IMR-90 (cell line): ENCODE measurements at regions not wholly inside any gene's neighbourhood (a gene's known extent, or its start where the extent isn't known, plus 50 kb on each side); places are given as distances from the start of the nearest gene placed in this dataset.

Source experiments
- ATAC-seq: fragments of 200-7000 bp; cut with Tn5 transposase; 2 replicates; pipeline ENCODE4 v1.9.1; 2020; ENCODE audit warnings: low read depth, mild to moderate bottlenecking, moderate library complexity
- BruUV-seq: library from RNA; stranded (reverse); fragments of 400-500 nt; replicated peaks from 2 replicates; lab custom pipeline; 2021; lab: Mats Ljungman, UMichigan
- CTCF ChIA-PET: fragments of 300-600 bp; formaldehyde crosslinking; extraction: SDS; loops from one replicate; lab custom pipeline; 2021; ENCODE audit warnings: antibody characterized with exemption; lab: Yijun Ruan, JAX
- POLR2A ChIA-PET: fragments of 300-600 bp; sonication (Branson Sonifier 250); formaldehyde crosslinking; loops from one replicate; lab custom pipeline; 2022; ENCODE audit warnings: antibody characterized with exemption; ENCODE audit not compliant: unreplicated experiment; lab: Charles Lee
- DNase-seq: peaks from one replicate; pipeline ENCODE4 v3.0.0; 2013
- H2AFZ ChIP-seq: replicated peaks from 2 replicates; pipeline ENCODE3; 2013; ENCODE audit warnings: low read length, mild to moderate bottlenecking; ENCODE audit not compliant: poor library complexity
- H2AK5ac ChIP-seq: 2 replicates; pipeline ENCODE4 v1.6.1; 2013; ENCODE audit warnings: low read depth, low read length, inconsistent platforms
- H2AK9ac ChIP-seq: replicated peaks from 2 replicates; pipeline ENCODE3; 2013; ENCODE audit warnings: mild to moderate bottlenecking, low read depth, low read length, moderate library complexity; ENCODE audit not compliant: poor library complexity
- H2BK120ac ChIP-seq: 2 replicates; pipeline ENCODE4 v1.6.1; 2013; ENCODE audit warnings: low read depth, low read length, inconsistent platforms
- H2BK15ac ChIP-seq: 3 replicates; pipeline ENCODE4 v1.6.1; 2013; ENCODE audit warnings: low read depth, low read length, inconsistent platforms
- H2BK20ac ChIP-seq: 2 replicates; pipeline ENCODE4 v1.6.1; 2013; ENCODE audit warnings: low read depth, mild to moderate bottlenecking, inconsistent platforms, low read length, moderate library complexity
- H2BK5ac ChIP-seq: 2 replicates; pipeline ENCODE4 v1.6.1; 2013; ENCODE audit warnings: mild to moderate bottlenecking, low read depth, low read length, inconsistent platforms; ENCODE audit not compliant: poor library complexity, severe bottlenecking
- H3K14ac ChIP-seq: replicated peaks from 2 replicates; pipeline ENCODE4 v1.6.1; 2013; ENCODE audit warnings: low read depth, low read length, inconsistent platforms
- H3K18ac ChIP-seq: 2 replicates; pipeline ENCODE4 v1.6.1; 2013; ENCODE audit warnings: low read depth, low read length, control low read depth
- H3K23ac ChIP-seq: 2 replicates; pipeline ENCODE4 v1.6.1; 2013; ENCODE audit warnings: low read depth, low read length, inconsistent platforms
- H3K27ac ChIP-seq: 2 replicates; pipeline ENCODE4 v1.5.1; 2013; ENCODE audit warnings: mild to moderate bottlenecking, control low read depth, low read length; ENCODE audit not compliant: insufficient read depth
- H3K27me3 ChIP-seq: 2 replicates; pipeline ENCODE4 v1.6.1; 2013; ENCODE audit warnings: low read length; ENCODE audit not compliant: control insufficient read depth, insufficient read depth
- H3K36me3 ChIP-seq: 2 replicates; pipeline ENCODE4 v1.6.1; 2013; ENCODE audit warnings: low read length, mixed read lengths; ENCODE audit not compliant: control insufficient read depth, insufficient read depth
- H3K4ac ChIP-seq: 2 replicates; pipeline ENCODE4 v1.6.1; 2013; ENCODE audit warnings: low read depth, low read length, inconsistent platforms
- H3K4me1 ChIP-seq: 2 replicates; pipeline ENCODE4 v1.6.1; 2013; ENCODE audit warnings: low read length, mixed read lengths; ENCODE audit not compliant: control insufficient read depth, insufficient read depth
- H3K4me2 ChIP-seq: 2 replicates; pipeline ENCODE4 v1.6.1; 2013; ENCODE audit warnings: low read depth, mild to moderate bottlenecking, control low read depth, low read length, moderate library complexity
- H3K4me3 ChIP-seq: 2 replicates; pipeline ENCODE4 v1.5.1; 2013; ENCODE audit warnings: low read depth, mild to moderate bottlenecking, control low read depth, low read length, moderate library complexity; ENCODE audit not compliant: insufficient read depth
- H3K56ac ChIP-seq: 2 replicates; pipeline ENCODE4 v1.6.1; 2013; ENCODE audit warnings: low read length, inconsistent platforms; ENCODE audit not compliant: insufficient read depth; ENCODE audit errors: extremely low read depth
- H3K79me1 ChIP-seq, 2 experiments: 2 replicates each; pipeline ENCODE4 v1.6.1; 2013; ENCODE audit warnings: low read length in 2 of 2, inconsistent platforms in 1 of 2, low read depth in 1 of 2
- H3K9ac ChIP-seq: 2 replicates; pipeline ENCODE4 v1.6.1; 2013; ENCODE audit warnings: low read depth, low read length, control low read depth
- H3K9me1 ChIP-seq: 2 replicates; pipeline ENCODE4 v1.6.1; 2013; ENCODE audit warnings: low read length, inconsistent platforms; ENCODE audit not compliant: insufficient read depth
- H3K9me3 ChIP-seq: 2 replicates; pipeline ENCODE4 v1.6.1; 2013; ENCODE audit warnings: low read length; ENCODE audit not compliant: control insufficient read depth, insufficient read depth
- H4K20me1 ChIP-seq: 2 replicates; pipeline ENCODE4 v1.6.1; 2013; ENCODE audit warnings: low read length, inconsistent platforms; ENCODE audit not compliant: insufficient read depth
- H4K5ac ChIP-seq: 2 replicates; pipeline ENCODE4 v1.6.1; 2013; ENCODE audit warnings: mild to moderate bottlenecking, low read depth, low read length, control low read depth
- H4K8ac ChIP-seq, 2 experiments: 2 replicates each; pipeline ENCODE4 v1.6.1; 2013; ENCODE audit warnings: low read depth in 2 of 2, low read length in 2 of 2, control low read depth in 1 of 2, inconsistent platforms in 1 of 2
- H4K91ac ChIP-seq: 2 replicates; pipeline ENCODE4 v1.6.1; 2013; ENCODE audit warnings: low read depth, low read length, inconsistent platforms; ENCODE audit not compliant: insufficient read depth
- BHLHE40 ChIP-seq: fragments of 150-350 bp; IDR thresholded peaks from 2 replicates; pipeline ENCODE4 v1.6.1; 2016; ENCODE audit warnings: mild to moderate bottlenecking, low read depth, low read length
- CHD1 ChIP-seq: IDR thresholded peaks from 2 replicates; pipeline ENCODE4 v1.6.1; 2012; ENCODE audit warnings: low read depth, low read length, improper control_type of control experiment
- CTCF ChIP-seq: conservative IDR thresholded peaks from 2 replicates; pipeline ENCODE4 v1.5.1; 2012; ENCODE audit warnings: mild to moderate bottlenecking, low read depth, low read length, improper control_type of control experiment
- ELK1 ChIP-seq: fragments of 150-350 bp; IDR thresholded peaks from 2 replicates; pipeline ENCODE4 v1.6.1; 2016; ENCODE audit warnings: low read depth, mild to moderate bottlenecking, low read length, moderate library complexity, borderline replicate concordance
- FOS ChIP-seq: fragments of 150-350 bp; IDR thresholded peaks from 2 replicates; pipeline ENCODE4 v1.6.1; 2016; ENCODE audit warnings: low read depth, low read length
- MAFK ChIP-seq: IDR thresholded peaks from 2 replicates; pipeline ENCODE4 v1.6.1; 2012; ENCODE audit warnings: low read depth, low read length, improper control_type of control experiment
- MAZ ChIP-seq: IDR thresholded peaks from 2 replicates; pipeline ENCODE4 v1.6.1; 2012; ENCODE audit warnings: low read depth, mild to moderate bottlenecking, low read length, improper control_type of control experiment, moderate library complexity, borderline replicate concordance
- MXI1 ChIP-seq: IDR thresholded peaks from 2 replicates; pipeline ENCODE4 v1.6.1; 2012; ENCODE audit warnings: low read depth, mild to moderate bottlenecking, low read length, moderate library complexity, borderline replicate concordance
- NFE2L2 ChIP-seq: fragments of 150-350 bp; IDR thresholded peaks from 2 replicates; pipeline ENCODE4 v1.6.1; 2016; ENCODE audit warnings: low read depth, mild to moderate bottlenecking, low read length
- RCOR1 ChIP-seq: IDR thresholded peaks from 2 replicates; pipeline ENCODE4 v1.6.1; 2012; ENCODE audit warnings: mild to moderate bottlenecking, low read length, improper control_type of control experiment; ENCODE audit not compliant: insufficient replicate concordance
- RFX5 ChIP-seq: IDR thresholded peaks from 2 replicates; pipeline ENCODE4 v1.8.0; 2012; ENCODE audit warnings: low read depth, mild to moderate bottlenecking, low read length, moderate library complexity
- SMC3 ChIP-seq: fragments of 150-350 bp; IDR thresholded peaks from 2 replicates; pipeline ENCODE4 v1.6.1; 2016; ENCODE audit warnings: low read depth, mild to moderate bottlenecking, antibody characterized with exemption, low read length, moderate library complexity
- whole genome bisulfite sequencing, 2 experiments: methylation state at CpG; one replicate each; pipeline versions ENCODE4 v1.1.5 to v1.1.7; 2013; ENCODE audit warnings: missing lambda C conversion rate in 2 of 2; ENCODE audit not compliant: insufficient read length in 1 of 2; ENCODE audit errors: extremely low coverage in 2 of 2; 5-methylcytosine and 5-hydroxymethylcytosine counted together
- dilution Hi-C: fragments of 300-500 bp; cut with HindIII; formaldehyde crosslinking; loops from one replicate; pipeline ENCODE4 v1.14.3; 2018; ENCODE audit warnings: low sequenced_read_pairs; ENCODE audit not compliant: unreplicated experiment
- in situ Hi-C: fragments of 300-500 bp; cut with MboI; formaldehyde crosslinking; loops from 3 replicates; pipeline ENCODE4 v1.14.3; 2019; ENCODE audit warnings: low sequenced_read_pairs, inconsistent platforms, mixed read lengths
- intact Hi-C: fragments of 100-400 bp; cut with micrococcal nuclease; formaldehyde crosslinking; loops from 2 replicates; pipeline ENCODE4 v1.10.0; 2022

GRCh38 chr14:46574978-46575375 lies 76.6 kb downstream of the RPL10L start:
- Histone ChIP-seq H3K4me2 (no peak overlapping the region), H3K56ac (no peak overlapping the region), H2BK120ac (no peak overlapping the region), H3K9me3 (peaks cover 2% of the 10 kb centered on the region; the same call in 1 of the 2 replicates), H3K4me3 (no peak overlapping the region), H2AK5ac (no peak overlapping the region), H3K27ac (no peak overlapping the region), H2BK15ac (no peak overlapping the region), H2AK9ac (no peak overlapping the region), H3K14ac (no peak overlapping the region), H4K8ac (no peak overlapping the region), H3K79me1 (no peaks in the 10 kb centered on the region), H4K20me1 (no peaks in the 10 kb centered on the region), H2AFZ (no peak overlapping the region), H3K9me1 (no peaks in the 10 kb centered on the region), H3K27me3 (no peaks in the 10 kb centered on the region), H4K5ac (no peak overlapping the region), H3K4ac (no peak overlapping the region), H3K9ac (no peak overlapping the region), H2BK5ac (no peak overlapping the region), H2BK20ac (no peak overlapping the region), H3K23ac (no peak overlapping the region), H3K18ac (no peak overlapping the region), H3K4me1 (no peaks in the 10 kb centered on the region), H4K91ac (no peak overlapping the region), H3K36me3 (no peaks in the 10 kb centered on the region)
- no peak for DNase-seq
- intact Hi-C loops: loop anchor here (1.0 kb wide), 1 partner anchor 44 kb away; no protein-coding TSS in a partner anchor
- ChIA-PET POLR2A (no interaction called here), CTCF (no interaction called here)
- dilution Hi-C loops: no loop called here
- in situ Hi-C loops: no loop called here
- no peak for TF ChIP-seq SMC3
- TF ChIP-seq BHLHE40: no peak
- TF ChIP-seq RCOR1: no peak
- no peak for TF ChIP-seq RFX5
- TF ChIP-seq CTCF: no peak
- no peak for TF ChIP-seq ELK1
- no peak for TF ChIP-seq CHD1
- no peak for TF ChIP-seq MXI1
- no peak for TF ChIP-seq FOS
- no peak for TF ChIP-seq MAZ
- no peak for TF ChIP-seq NFE2L2
- no peak for TF ChIP-seq MAFK
- no peak for ATAC-seq
- 0 to 100% methylated on average over 1 of the region's 2 CpGs for WGBS, 2 experiments
- no TSS peak for BruUV-seq
